ENCODE measurements at regions not wholly inside any gene's neighbourhood (a gene's known extent, or its start where the extent isn't known, plus 50 kb on each side); places are given as distances from the start of the nearest gene placed in this dataset.
"Not testable (repeated sequence)": the region's sequence is repeated elsewhere in the genome, so short reads cannot be mapped to it uniquely, and the experiment has no call there.

GRCh38 chr14:106294324-106294723, 767.9 kb downstream of the TMEM121 start:
- in situ Hi-C loops (cut with MboI; ENCODE audit: low pct_ligation_motif_present in 1 of 4, low pct_unique_long_range_greater_than_20kb in 1 of 4, low sequenced_read_pairs in 3 of 4) (no loop called here), intact Hi-C loops (cut with DNase I; ENCODE audit: low total_unique reads) (no loop called here)
- no peaks in the 10 kb centered on the region for H3K4me1 ChIP-seq
- no peaks in the 10 kb centered on the region for H3K9me3 ChIP-seq
- no peak for DNase-seq
- WGBS, 2 donors (ENCODE audit: low coverage in 1 of 2): 0% methylated on average over 1 of the region's 1 CpG
- TF ChIP-seq EP300 (IDR thresholded peaks at IDR 0.05; ENCODE audit: low read depth): no peak
- no peak for TF ChIP-seq CTCF (IDR thresholded peaks at IDR 0.05)
- TF ChIP-seq POLR2AphosphoS5 (IDR thresholded peaks at IDR 0.05): no peak
- no peak for TF ChIP-seq POLR2A (IDR thresholded peaks at IDR 0.05)
- H3K36me3 ChIP-seq: no peaks in the 10 kb centered on the region
- no peak overlapping the region for H3K4me3 ChIP-seq
- H3K27me3 ChIP-seq: no peaks in the 10 kb centered on the region
- H3K27ac ChIP-seq: no peak overlapping the region

GRCh38 chr14:106300951-106301510, 774.6 kb downstream of the TMEM121 start:
- H3K27ac ChIP-seq; H3K36me3 ChIP-seq; in situ Hi-C loops (cut with MboI; ENCODE audit: low pct_ligation_motif_present in 1 of 4, low pct_unique_long_range_greater_than_20kb in 1 of 4, low sequenced_read_pairs in 3 of 4); DNase-seq; intact Hi-C loops (cut with DNase I; ENCODE audit: low total_unique reads); H3K9me3 ChIP-seq; H3K4me1 ChIP-seq; H3K4me3 ChIP-seq: not testable (repeated sequence)
- 41 to 86% methylated on average over 1 to 2 of the region's 2 CpGs for WGBS, 2 donors (ENCODE audit: low coverage in 1 of 2)
- H3K27me3 ChIP-seq: peaks cover 15% of the 10 kb centered on the region

GRCh38 chr14:106301609-106302008, 775.2 kb downstream of the TMEM121 start:
- DNase-seq; intact Hi-C loops (cut with DNase I; ENCODE audit: low total_unique reads); in situ Hi-C loops (cut with MboI; ENCODE audit: low pct_ligation_motif_present in 1 of 4, low pct_unique_long_range_greater_than_20kb in 1 of 4, low sequenced_read_pairs in 3 of 4); H3K4me1 ChIP-seq; H3K36me3 ChIP-seq; H3K9me3 ChIP-seq; H3K4me3 ChIP-seq; H3K27ac ChIP-seq: not testable (repeated sequence)
- H3K27me3 ChIP-seq: peaks cover 15% of the 10 kb centered on the region
- 68% methylated on average over 4 of the region's 4 CpGs; no CpG with 5 or more reads in 1 of the 2 donors for WGBS, 2 donors (ENCODE audit: low coverage in 1 of 2)

- H3K36me3 ChIP-seq: no peaks in the 10 kb centered on the region
- intact Hi-C loops (cut with DNase I; ENCODE audit: low total_unique reads): no loop called here
- in situ Hi-C loops (cut with MboI; ENCODE audit: low pct_ligation_motif_present in 1 of 4, low pct_unique_long_range_greater_than_20kb in 1 of 4, low sequenced_read_pairs in 3 of 4): no loop called here
Measured at GRCh38 chr14:106302661-106303060, 776.3 kb downstream of the TMEM121 start.

GRCh38 chr14:106304271-106304670, 777.9 kb downstream of the TMEM121 start:
- no peak for TF ChIP-seq EP300 (IDR thresholded peaks at IDR 0.05; ENCODE audit: low read depth)
- no peak for TF ChIP-seq CTCF (IDR thresholded peaks at IDR 0.05)
- TF ChIP-seq POLR2A (IDR thresholded peaks at IDR 0.05): no peak
- TF ChIP-seq POLR2AphosphoS5 (IDR thresholded peaks at IDR 0.05): no peak
- in situ Hi-C loops (cut with MboI; ENCODE audit: low pct_ligation_motif_present in 1 of 4, low pct_unique_long_range_greater_than_20kb in 1 of 4, low sequenced_read_pairs in 3 of 4) (no loop called here), intact Hi-C loops (cut with DNase I; ENCODE audit: low total_unique reads) (no loop called here)
- no peaks in the 10 kb centered on the region for H3K9me3 ChIP-seq
- 34 to 54% methylated on average over 5 of the region's 5 CpGs for WGBS, 2 donors (ENCODE audit: low coverage in 1 of 2)
- no peaks in the 10 kb centered on the region for H3K36me3 ChIP-seq
- H3K4me3 ChIP-seq: no peak overlapping the region
- peaks cover 15% of the 10 kb centered on the region for H3K27me3 ChIP-seq
- H3K27ac ChIP-seq: no peak overlapping the region
- H3K4me1 ChIP-seq: no peaks in the 10 kb centered on the region
- DNase-seq: no peak

More at GRCh38 chr14:106302661-106303060, 776.3 kb downstream of the TMEM121 start:
- DNase-seq: no peak
- H3K4me3 ChIP-seq: no peak overlapping the region
- peaks cover 15% of the 10 kb centered on the region for H3K27me3 ChIP-seq
- H3K27ac ChIP-seq: no peak overlapping the region
- 54% methylated on average over 4 of the region's 4 CpGs for WGBS, 2 donors (ENCODE audit: low coverage in 1 of 2)
- no peaks in the 10 kb centered on the region for H3K4me1 ChIP-seq
- TF ChIP-seq CTCF (IDR thresholded peaks at IDR 0.05) (no peak), EP300 (IDR thresholded peaks at IDR 0.05; ENCODE audit: low read depth) (no peak), POLR2A (IDR thresholded peaks at IDR 0.05) (no peak), POLR2AphosphoS5 (IDR thresholded peaks at IDR 0.05) (no peak)
- no peaks in the 10 kb centered on the region for H3K9me3 ChIP-seq
